ENCODE measurements at regions not wholly inside any gene's neighbourhood (a gene's known extent, or its start where the extent isn't known, plus 50 kb on each side); places are given as distances from the start of the nearest gene placed in this dataset.

- Histone ChIP-seq H3K4me2 (ENCODE audit: low read length) (no peak overlapping the region), H3K4me1 (ENCODE audit: control insufficient read depth, low read length) (no peaks in the 10 kb centered on the region), H3K27me3 (ENCODE audit: control insufficient read depth, low read length) (no peaks in the 10 kb centered on the region), H3K4me3 (ENCODE audit: low read length) (no peak overlapping the region), H4K20me1 (ENCODE audit: control insufficient read depth, insufficient read depth, low read depth, low read length) (no peaks in the 10 kb centered on the region), H3K36me3 (ENCODE audit: control insufficient read depth, low read length) (no peaks in the 10 kb centered on the region), H3F3A (ENCODE audit: control insufficient read depth, insufficient read depth) (no peaks in the 10 kb centered on the region), H3K27ac (ENCODE audit: low read depth, low read length) (no peak overlapping the region), H3K79me2 (ENCODE audit: control insufficient read depth, low read length) (no peaks in the 10 kb centered on the region), H3K9me2 (replicated peaks; ENCODE audit: control insufficient read depth, low read length) (no peaks in the 10 kb centered on the region), H3K9me3 (ENCODE audit: control insufficient read depth, insufficient read depth, low read length) (no peaks in the 10 kb centered on the region)
- no peak for TF ChIP-seq EZH2phosphoT487 (IDR thresholded peaks at IDR 0.05; ENCODE audit: borderline replicate concordance, low read length)
- TF ChIP-seq CTCF (IDR thresholded peaks at IDR 0.05; ENCODE audit: low read depth, low read length, poor library complexity, severe bottlenecking) = no peak
Observed at GRCh38 chr5:52703321-52703720, 84.4 kb upstream of the ITGA1 start.

DNA sequence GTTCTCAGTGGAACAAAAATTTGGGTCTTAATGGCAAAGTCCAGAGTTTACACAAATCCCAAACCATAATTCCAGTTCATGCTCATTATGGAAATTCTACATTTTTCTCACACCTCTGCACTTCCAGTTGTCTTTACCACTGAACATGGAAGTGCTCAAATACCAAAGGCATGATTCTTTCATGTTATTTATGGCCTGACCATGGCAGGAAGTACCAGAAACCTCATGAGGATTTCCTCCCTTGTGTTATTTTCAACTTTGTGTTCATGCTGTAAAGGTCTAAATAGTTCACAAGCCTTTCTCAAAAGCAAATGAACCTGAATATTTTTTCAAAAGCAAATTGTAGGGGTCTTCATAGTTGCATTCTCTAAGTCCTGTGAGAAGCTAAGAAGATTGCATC, 82.0 kb upstream of the ITGA1 start:
- no peaks in the 10 kb centered on the region for H3K79me2 ChIP-seq (ENCODE audit: control insufficient read depth, low read length)
- H3K4me1 ChIP-seq (ENCODE audit: control insufficient read depth, low read length) = no peaks in the 10 kb centered on the region
- H3K36me3 ChIP-seq (ENCODE audit: control insufficient read depth, low read length) = no peaks in the 10 kb centered on the region
- TF ChIP-seq EZH2phosphoT487 (IDR thresholded peaks at IDR 0.05; ENCODE audit: borderline replicate concordance, low read length) = no peak
- TF ChIP-seq CTCF (IDR thresholded peaks at IDR 0.05; ENCODE audit: low read depth, low read length, poor library complexity, severe bottlenecking) = no peak
- H3K27me3 ChIP-seq (ENCODE audit: control insufficient read depth, low read length) = no peaks in the 10 kb centered on the region
- H3K4me3 ChIP-seq (ENCODE audit: low read length) = no peak overlapping the region
- no peaks in the 10 kb centered on the region for H3K9me2 ChIP-seq (replicated peaks; ENCODE audit: control insufficient read depth, low read length)
- no peaks in the 10 kb centered on the region for H4K20me1 ChIP-seq (ENCODE audit: control insufficient read depth, insufficient read depth, low read depth, low read length)
- no peak overlapping the region for H3K27ac ChIP-seq (ENCODE audit: low read depth, low read length)
- no peaks in the 10 kb centered on the region for H3K9me3 ChIP-seq (ENCODE audit: control insufficient read depth, insufficient read depth, low read length)
- H3K4me2 ChIP-seq (ENCODE audit: low read length) = no peak overlapping the region
- no peaks in the 10 kb centered on the region for H3F3A ChIP-seq (ENCODE audit: control insufficient read depth, insufficient read depth)

GRCh38 chr5:52706775-52707174, 80.9 kb upstream of the ITGA1 start:
- no peaks in the 10 kb centered on the region for H3K4me1 ChIP-seq (ENCODE audit: control insufficient read depth, low read length)
- no peaks in the 10 kb centered on the region for H3K36me3 ChIP-seq (ENCODE audit: control insufficient read depth, low read length)
- no peaks in the 10 kb centered on the region for H3K79me2 ChIP-seq (ENCODE audit: control insufficient read depth, low read length)
- H3K27ac ChIP-seq (ENCODE audit: low read depth, low read length) = no peak overlapping the region
- H3K9me2 ChIP-seq (replicated peaks; ENCODE audit: control insufficient read depth, low read length) = no peaks in the 10 kb centered on the region
- H4K20me1 ChIP-seq (ENCODE audit: control insufficient read depth, insufficient read depth, low read depth, low read length) = no peaks in the 10 kb centered on the region
- no peaks in the 10 kb centered on the region for H3F3A ChIP-seq (ENCODE audit: control insufficient read depth, insufficient read depth)
- no peak overlapping the region for H3K4me2 ChIP-seq (ENCODE audit: low read length)
- H3K9me3 ChIP-seq (ENCODE audit: control insufficient read depth, insufficient read depth, low read length) = no peaks in the 10 kb centered on the region
- H3K27me3 ChIP-seq (ENCODE audit: control insufficient read depth, low read length) = no peaks in the 10 kb centered on the region
- no peak overlapping the region for H3K4me3 ChIP-seq (ENCODE audit: low read length)
- no peak for TF ChIP-seq CTCF (IDR thresholded peaks at IDR 0.05; ENCODE audit: low read depth, low read length, poor library complexity, severe bottlenecking)
- no peak for TF ChIP-seq EZH2phosphoT487 (IDR thresholded peaks at IDR 0.05; ENCODE audit: borderline replicate concordance, low read length)

GRCh38 chr5:52707616-52708015, 80.1 kb upstream of the ITGA1 start:
- no peaks in the 10 kb centered on the region for H3K27me3 ChIP-seq (ENCODE audit: control insufficient read depth, low read length)

More at GRCh38 chr5:52707616-52708015, 80.1 kb upstream of the ITGA1 start:
- Histone ChIP-seq H3K9me3 (ENCODE audit: control insufficient read depth, insufficient read depth, low read length) (no peaks in the 10 kb centered on the region), H3K79me2 (ENCODE audit: control insufficient read depth, low read length) (no peaks in the 10 kb centered on the region), H4K20me1 (ENCODE audit: control insufficient read depth, insufficient read depth, low read depth, low read length) (no peaks in the 10 kb centered on the region), H3K4me1 (ENCODE audit: control insufficient read depth, low read length) (no peaks in the 10 kb centered on the region), H3K4me2 (ENCODE audit: low read length) (no peak overlapping the region), H3K27ac (ENCODE audit: low read depth, low read length) (no peak overlapping the region), H3K4me3 (ENCODE audit: low read length) (no peak overlapping the region), H3K36me3 (ENCODE audit: control insufficient read depth, low read length) (no peaks in the 10 kb centered on the region), H3K9me2 (replicated peaks; ENCODE audit: control insufficient read depth, low read length) (no peaks in the 10 kb centered on the region), H3F3A (ENCODE audit: control insufficient read depth, insufficient read depth) (no peaks in the 10 kb centered on the region)
- TF ChIP-seq EZH2phosphoT487 (IDR thresholded peaks at IDR 0.05; ENCODE audit: borderline replicate concordance, low read length) (no peak), CTCF (IDR thresholded peaks at IDR 0.05; ENCODE audit: low read depth, low read length, poor library complexity, severe bottlenecking) (no peak)

All from DOHH2 (cell line).